GM13977 (cell line): ENCODE measurements at regions not wholly inside any gene's neighbourhood (a gene's known extent, or its start where the extent isn't known, plus 50 kb on each side); places are given as distances from the start of the nearest gene placed in this dataset.
"Not testable (repeated sequence)": the region's sequence is repeated elsewhere in the genome, so short reads cannot be mapped to it uniquely, and the experiment has no call there.

ENCODE experiments used
- DNase-seq: peaks from one replicate; pipeline ENCODE4 v3.0.0; 2012; ENCODE audit warnings: low spot score
- CTCF ChIP-seq: IDR thresholded peaks from 2 replicates; pipeline ENCODE4 v1.5.1; 2012; ENCODE audit warnings: mild to moderate bottlenecking, control low read depth; ENCODE audit not compliant: insufficient read depth; ENCODE audit errors: extremely low read depth, missing control alignments
- in situ Hi-C: fragments of 300-500 bp; cut with MboI; formaldehyde crosslinking; loops from one replicate; pipeline ENCODE4 v1.12.0; 2022; ENCODE audit warnings: low sequenced_read_pairs, low pct_unique_long_range_greater_than_20kb, mixed read lengths, inconsistent platforms; ENCODE audit not compliant: unreplicated experiment

DNA sequence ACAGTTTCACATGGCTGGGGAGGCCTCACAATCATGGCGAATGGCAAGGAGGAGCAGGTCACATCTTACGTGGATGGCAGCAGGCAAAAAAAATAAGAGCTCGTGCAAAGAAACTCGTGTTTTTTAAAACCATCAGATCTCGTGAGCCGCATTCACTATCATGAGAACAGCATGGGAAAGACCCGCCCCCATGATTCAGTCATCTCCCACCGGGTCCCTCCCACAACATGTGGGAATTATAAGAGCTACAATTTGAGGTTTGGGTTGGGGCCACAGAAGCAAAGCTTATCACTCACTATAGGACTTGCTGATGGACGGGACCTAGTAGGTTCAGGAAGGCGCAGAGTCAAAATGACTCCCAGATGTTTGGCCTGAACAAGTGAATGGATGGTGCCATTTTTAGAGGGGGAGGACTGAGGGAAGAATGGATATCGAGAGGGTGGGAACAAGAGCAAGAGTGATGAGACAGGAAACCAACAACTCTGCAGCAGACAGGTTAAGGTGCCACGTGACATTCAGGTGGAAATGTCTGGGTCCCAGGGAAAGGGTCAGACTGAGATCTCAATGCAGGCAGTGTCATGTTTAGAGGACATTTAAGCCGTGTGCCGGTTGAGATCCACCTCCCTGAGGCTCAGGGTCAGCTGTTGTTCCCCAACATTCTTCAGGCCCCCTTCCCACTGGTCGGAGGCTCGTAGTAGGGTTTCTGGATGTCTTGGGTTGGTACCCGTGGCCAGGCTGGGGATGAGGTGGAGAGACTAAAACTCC is 85.7 kb downstream of the MYCN start:
- no peak for TF ChIP-seq CTCF
- in situ Hi-C loops = no loop called here
- no peak for DNase-seq

DNA sequence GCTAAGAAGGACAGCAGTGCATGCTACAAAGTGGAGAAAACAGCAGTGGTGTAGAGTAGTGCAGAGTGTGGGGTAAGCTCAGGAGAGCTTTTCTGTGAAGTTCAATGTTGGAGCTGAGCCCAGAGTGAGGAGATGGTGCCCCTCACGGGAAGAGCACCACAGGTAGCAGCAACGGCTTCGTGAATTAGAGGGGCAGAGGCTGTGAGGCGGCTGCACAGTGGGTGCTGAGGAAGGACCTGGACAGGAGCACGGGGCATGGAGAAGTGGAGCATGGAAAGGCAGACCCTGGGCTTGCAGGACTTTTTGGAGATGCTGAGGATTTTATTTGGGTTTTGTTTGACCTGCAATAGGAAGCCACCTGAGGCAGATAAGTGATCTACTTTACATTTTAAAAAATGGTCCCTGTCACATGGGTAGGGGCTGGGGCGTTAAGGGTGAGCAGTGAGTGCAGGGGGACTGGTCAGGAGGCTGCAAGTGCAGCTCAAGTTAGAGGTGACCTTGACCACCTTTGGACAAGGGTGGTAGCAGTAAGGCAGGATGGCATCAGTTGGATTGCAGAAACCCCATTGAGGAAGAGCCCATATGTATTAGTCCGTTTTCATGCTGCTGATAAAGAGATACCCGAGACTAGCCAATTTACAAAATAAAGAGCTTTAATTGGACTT is 85.0 kb downstream of the MYCN start:
- in situ Hi-C loops = no loop called here
- no peak for TF ChIP-seq CTCF
- DNase-seq = no peak

DNA sequence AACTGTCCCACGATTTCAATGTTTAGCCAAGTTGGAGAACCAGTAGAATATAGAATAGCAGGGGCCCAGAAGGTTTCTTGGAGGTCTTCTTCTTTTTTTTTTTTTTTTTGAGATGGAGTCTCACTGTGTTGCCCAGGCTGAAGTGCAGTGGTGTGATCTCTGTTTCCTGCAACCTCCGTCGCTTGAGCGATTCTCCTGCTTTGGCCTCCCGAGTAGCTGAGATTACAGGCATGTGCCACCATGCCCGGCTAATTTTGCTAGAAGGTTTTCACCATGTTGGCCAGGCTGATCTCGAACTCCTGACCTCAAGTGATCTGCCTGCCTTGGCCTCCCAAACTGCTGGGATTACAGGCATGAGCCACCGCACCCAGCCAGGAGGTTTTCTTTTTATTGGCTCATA is 84.3 kb downstream of the MYCN start:
- in situ Hi-C loops, DNase-seq: not testable (repeated sequence)

DNA sequence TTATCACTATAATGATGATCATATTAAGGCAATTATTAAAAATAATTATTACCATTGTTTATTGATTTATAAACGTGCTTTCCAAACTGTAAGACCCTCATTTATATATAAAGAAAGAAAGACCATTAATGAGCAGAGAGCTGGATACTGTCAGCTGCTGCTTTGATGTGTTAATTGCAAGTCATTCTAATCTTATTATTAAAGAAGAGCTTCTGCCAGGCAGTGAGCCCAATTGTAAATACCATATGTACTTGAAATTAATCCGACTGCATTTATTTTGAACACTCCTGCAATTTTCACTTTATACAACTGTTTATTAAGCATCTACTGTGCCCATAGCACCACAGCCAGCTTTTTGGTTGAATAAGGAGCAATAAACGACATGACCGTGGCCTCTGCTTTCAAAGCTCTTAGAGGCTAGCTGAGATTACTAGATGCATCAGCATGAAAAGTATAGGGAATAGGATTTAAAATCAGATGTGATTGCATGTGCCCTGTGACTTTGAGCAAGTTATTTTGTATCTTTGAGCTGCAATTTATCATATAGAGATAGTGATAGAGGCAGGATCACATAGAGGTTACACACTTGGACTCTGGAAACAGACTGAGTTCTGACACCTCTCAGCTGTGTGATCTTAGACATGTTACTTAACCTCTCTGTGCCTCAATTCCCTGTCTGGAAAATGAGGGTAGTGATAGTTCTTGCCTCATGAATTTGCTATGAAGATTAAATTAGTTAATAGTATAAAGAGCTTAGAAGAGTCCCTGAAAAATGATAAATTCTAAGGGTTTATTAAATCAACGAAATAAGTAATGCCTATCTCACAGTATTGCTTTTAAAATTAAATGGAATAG is 83.4 kb downstream of the MYCN start:
- in situ Hi-C loops = no loop called here
- TF ChIP-seq CTCF = no peak
- DNase-seq = no peak

DNA sequence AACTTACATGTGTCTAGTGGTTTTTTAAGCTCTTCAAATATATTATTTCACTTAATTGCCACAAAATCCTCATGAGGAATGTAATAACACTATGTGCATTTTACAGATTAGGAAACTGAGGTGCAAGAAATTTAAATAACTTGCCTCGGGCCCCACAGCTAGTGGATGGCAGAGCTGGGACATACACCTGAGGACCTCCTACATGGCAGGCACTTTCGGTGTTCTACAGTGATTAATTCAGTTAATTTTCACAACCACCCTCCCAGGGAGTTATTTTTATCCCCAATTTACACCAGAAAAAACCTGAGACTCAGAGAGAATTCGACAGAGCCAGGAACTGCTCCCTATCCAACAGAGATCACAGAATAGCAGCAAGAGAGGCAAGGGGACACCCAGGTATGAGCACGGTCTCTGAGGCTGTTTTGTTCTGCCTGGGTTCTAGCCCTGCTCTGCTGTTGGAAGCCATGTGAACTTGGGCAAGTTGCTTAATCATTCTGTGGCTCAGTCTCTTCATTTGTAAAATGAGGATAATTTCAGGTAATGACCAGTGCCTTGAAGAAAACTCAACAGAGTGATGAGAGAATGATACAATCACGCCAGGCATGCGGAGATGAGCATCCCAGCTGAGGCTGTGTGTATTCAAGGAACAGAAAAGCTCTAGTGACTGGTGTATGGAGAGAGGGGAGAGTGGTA is 82.3 kb downstream of the MYCN start:
- no peak for DNase-seq
- no peak for TF ChIP-seq CTCF
- in situ Hi-C loops = no loop called here

DNA sequence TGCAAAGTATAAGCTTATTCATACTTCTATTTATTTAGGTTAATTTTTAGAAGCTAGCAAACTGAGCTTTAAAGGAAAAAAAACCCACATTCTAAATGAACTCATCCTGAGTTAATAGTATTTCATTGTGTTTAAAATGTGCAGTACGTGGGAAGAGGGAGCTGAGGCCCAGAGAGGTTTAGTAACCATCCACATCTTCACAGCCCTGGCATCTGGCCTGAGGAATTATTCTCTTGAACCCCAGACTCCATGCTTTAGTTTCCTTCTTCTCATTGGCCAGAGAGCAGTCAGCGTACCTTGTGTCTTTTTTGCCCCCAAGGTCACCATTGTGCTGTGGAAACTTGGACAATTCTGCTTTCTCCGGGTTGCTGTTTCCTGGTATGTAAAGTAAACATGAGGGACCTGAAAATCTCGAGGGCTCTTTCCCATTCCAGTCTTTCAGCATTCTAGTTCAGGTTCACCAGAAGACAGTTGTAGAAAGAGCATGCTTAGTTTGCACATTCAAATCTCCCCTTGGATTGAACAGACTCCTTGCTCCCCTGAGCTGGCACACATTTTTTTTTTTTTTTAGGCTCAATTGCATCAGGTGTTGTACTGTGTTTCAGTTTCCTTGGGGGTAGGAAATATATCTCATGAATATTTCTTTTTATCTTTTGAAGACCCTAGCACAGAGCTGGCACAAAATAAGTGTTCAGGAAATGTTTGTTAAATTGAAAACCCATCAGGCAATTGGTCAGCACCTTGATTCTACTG is 81.4 kb downstream of the MYCN start:
- in situ Hi-C loops = no loop called here
- no peak for TF ChIP-seq CTCF
- DNase-seq = no peak
